ENCODE measurements at regions not wholly inside any gene's neighbourhood (a gene's known extent, or its start where the extent isn't known, plus 50 kb on each side); places are given as distances from the start of the nearest gene placed in this dataset.

DNA sequence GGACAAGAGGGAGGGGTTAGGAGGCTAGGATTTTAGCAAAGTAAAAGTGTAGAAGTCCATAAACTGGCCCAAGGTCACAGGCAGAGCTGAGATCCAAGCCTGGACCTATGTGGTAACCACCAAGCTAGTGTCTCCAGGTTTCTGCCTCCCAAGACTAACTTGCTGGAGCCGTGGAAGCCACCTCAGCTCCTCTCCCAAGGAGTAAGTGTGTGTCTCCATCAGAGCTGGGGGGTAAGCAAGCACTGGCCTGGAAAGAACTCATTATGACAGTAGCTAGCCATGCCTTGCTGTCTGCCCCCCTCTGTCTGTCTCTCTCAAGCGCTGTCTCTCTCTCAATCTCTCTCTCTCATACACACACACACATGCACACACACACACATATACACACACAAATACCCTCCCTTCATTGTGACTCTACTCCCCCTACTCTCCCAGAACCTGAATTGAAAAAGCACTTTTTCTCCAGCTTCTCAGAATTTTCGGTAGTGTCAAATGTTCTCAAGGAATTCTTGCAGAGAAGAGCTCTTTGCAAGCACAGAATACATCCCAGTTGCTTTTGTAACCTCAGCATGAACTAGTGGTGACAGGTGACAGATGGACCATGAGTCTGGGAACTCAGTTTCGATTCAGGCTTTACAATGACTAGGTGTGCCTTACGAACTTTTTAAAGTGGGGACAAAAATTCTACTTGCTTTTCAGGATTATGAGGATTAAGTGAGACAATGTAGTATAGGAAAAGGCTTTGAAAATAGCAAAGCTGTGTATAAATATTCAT is 238.0 kb upstream of the FGGY start:
- no peak for DNase-seq (ENCODE audit: low spot score)

DNA sequence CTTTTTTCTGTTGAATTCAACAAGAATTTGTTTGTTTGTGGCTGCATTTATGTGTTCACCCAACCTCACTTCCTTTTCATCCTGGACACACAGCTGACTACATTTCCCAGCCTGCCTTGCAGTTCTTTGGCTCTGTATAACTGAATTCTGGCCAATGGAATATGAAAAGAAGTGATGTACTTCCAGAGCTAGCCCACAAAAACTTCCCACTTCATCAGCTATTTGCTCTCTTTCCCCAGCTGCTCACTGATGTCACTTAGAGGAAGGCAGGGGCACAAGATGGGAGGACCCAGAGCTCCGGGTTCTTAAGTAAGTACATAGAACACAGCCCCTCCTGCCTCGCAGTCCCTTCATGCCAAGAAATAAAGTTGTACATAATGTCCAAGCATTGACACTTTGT is 235.0 kb upstream of the FGGY start:
- no peak for DNase-seq (ENCODE audit: low spot score)

DNA sequence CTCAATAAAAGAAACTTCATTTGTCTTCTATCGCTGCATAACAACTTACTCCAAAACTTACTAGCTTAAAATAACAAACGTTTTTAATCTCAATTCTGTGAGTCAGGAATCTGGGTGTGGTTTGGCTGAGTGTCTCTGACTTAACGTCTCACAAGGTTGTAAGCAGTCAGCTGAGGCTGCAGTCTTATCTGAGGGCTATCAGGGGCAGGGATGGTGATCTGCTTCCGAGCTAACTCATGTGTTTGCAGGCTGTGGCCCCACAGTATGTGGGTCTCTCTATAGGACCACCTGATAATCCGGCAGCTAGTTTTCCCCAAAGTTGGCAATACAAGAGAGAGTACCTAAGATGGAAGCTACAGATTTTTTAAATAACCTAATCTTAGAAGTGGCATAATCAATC is 234.2 kb upstream of the FGGY start:
- no peak for DNase-seq (ENCODE audit: low spot score)

DNA sequence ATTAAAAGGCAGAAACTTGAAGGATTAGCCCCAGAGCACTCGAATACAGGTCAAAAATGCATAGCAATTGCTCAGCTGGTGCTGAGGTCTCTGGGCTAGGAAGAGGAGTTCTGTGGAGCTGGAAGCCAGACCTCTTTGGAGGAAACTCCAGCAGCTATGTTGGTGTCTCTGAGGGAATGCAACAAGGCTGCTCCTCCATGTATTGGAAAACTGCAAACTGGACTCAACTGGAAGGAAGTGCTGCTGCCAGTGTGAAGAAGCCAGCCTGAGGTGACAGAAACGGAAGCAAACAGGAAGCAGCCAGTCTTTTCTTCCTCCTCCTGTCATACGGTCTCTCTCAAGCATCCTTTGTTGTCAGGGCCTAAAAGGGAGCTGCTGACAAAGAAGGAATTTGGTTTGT is 233.4 kb upstream of the FGGY start:
- DNase-seq (ENCODE audit: low spot score): no peak

DNA sequence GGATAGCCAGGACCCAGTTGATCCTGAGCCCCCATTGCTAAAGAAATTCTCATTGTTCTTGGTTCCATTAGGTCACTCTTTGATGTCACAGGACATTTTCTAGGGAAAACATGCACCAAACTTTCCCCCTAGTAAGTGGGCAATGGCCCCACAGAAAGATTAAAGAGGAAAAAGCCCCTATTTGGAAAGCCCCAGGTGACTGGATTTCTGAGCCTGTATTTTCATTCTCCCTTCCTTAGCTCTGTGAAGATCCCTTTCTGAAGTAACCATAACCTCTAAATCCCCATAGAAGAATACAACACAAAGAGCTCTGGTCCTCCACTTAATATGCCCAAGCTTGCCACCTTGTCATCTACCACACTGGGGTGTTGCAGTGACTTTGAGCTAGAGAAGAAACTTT is 232.3 kb upstream of the FGGY start:
- no peak for DNase-seq (ENCODE audit: low spot score)

DNA sequence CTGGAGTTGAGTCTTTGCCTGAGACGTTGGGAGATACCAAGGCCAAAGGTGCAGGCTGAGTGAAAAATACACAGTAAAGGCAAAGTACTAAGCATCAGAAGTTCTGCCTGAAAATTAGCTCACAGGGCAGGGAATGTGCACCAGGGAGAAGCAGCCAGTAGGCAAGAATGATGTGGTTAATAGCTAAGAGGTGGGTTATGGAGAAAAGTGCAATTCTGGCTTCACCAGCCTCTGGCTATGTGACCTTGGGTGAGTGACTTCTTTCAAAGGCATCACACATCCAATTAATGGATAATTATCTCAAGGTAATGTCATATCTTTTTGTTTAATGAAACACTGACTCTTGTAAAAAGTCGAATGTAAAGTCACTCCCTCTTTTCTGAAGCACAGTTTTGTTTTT is 230.7 kb upstream of the FGGY start:
- DNase-seq (ENCODE audit: low spot score): no peak

DNA sequence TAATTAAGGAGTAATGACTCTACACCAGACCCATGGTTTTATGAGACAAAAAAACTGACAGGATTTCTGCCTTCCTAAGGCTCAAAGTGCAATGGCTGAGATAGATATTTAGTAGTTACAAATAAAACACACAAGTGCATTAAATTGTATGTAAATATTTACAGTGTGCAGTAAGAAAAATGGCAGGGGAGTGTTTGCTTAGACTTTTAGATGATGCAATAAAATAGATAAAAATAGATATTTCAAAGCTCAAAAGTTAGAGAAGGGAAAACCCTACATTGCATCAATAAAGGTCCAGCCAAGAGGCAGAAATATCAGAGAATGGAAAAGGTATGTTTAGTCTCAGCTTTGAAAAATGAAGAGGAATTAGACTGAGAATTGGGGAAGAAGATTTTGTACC is 226.3 kb upstream of the FGGY start:
- DNase-seq (ENCODE audit: low spot score): no peak

DNA sequence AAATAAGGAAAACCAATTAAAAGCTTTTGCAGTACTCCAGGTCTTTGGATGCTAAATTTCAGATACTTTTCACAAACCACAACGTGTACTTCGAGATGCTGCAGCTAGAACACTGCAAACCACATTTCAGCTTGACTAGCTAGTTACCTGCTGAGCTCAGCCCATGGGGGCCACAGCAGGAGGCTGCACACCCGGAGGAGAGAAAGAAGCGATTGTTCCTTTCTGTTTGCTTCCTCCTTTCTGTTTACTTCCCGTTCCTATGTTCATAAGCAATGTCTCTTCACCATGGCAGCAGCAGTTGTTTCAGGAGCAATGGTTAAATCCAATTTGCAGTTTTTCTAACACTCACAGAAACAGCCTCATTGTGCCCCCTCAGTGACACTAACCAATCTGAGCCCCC is 225.6 kb upstream of the FGGY start:
- DNase-seq (ENCODE audit: low spot score): no peak

DNA sequence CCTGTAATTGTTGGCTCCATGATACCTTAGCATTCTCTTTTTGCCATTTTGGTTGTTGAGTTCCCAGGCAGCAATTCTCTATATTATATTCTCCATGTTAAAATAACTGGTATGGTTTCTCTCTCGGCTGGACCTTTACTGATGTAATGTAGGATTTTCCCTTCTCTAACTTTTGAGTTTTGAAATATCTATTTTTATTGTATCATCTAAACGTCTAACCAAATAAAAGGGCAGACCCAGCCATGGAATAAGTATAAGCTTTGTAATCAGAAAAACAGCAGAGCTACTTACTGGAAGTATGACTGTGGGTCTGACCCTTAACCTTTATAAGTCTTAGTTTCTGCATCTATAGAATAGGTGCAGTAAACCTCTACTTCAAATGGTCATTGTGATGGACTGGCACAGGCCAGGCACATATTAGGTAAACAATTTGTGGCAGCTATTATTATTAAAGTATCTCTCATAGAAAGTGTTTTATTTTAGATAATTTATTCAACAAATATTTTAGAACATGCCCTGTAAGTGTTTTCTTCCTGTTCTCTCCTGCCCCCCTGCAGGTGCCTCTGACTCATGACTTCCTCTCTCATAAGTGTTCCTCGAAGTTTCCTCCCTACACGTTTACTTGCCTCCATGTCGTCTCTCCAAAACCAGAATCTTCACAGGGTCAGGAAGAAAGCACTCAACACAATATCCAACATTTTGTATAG is 224.9 kb upstream of the FGGY start:
- no peak for DNase-seq (ENCODE audit: low spot score)

DNA sequence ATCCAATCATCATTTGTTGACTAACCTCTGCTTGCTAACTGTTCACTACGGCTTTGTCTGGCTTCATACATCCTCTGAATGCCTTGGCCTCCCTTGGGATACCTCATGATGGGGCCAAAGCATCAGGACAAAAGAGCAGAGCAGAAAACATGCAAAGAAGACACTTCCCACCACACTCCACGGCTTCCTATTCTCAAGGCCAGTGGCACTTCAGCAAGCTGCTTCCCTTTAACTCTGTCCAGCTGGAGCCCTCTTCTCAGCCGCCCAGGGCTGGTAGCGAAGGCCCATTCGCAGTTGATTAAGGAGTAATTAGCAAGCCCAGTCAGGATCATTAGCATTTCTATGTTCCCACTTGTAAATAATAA is 224.3 kb upstream of the FGGY start:
- no peak for DNase-seq (ENCODE audit: low spot score)

DNA sequence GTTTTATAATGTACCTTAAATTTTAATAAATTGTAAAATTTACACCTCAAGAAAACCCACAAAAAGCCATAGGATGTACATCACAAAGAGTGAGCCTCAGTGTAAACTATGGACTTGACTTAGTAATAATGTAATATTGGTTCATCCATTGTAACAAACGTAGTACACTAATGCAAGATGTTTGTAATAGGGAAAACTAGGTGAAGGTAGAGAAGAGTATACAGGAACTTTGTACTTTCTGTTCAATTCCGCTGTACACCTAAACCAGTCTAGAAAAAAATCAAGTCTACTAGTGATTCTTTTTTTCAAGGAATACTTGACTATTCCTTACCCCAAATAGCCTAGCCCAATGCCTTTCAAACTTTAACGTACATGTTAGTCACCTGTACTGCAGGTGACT is 222.3 kb upstream of the FGGY start:
- no peak for DNase-seq (ENCODE audit: low spot score)

DNA sequence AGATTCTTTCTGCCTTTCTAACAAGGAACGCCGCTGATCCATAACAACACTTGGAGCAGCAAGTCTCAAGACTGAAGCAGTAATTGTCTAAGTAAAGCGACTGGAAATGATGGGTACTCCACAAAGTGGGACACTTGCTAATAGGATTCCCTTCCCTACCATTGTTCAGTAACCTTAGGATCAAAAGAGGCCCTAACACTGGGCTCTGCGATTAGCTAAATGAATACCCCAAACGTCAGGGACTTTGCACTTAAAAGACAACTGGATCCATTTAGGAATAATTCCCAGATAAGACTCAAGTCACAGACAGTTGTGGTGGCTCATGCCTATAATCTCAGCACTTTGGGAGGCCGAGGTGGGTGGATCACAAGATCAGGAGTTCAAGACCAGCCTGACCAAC is 221.9 kb upstream of the FGGY start:
- DNase-seq (ENCODE audit: low spot score): no peak

DNA sequence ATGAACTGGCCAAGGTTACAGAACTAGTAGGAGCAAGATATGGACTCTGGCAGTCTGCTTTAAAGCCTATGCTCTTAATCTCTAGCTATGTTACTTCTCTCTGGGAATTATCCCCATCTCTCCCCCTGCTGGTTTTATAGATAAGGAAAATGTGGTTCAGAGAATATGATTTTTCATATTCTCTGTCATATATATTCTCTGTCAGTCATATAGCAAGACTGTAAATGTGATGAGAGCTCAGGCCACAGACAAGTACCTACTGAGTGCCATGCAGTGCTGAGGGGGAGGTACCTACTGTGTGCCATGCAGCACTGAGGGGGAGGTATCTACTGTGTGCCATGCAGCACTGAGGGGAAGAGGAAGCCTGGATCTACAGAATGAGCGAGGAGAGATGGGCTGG is 220.3 kb upstream of the FGGY start:
- no peak for DNase-seq (ENCODE audit: low spot score)

DNA sequence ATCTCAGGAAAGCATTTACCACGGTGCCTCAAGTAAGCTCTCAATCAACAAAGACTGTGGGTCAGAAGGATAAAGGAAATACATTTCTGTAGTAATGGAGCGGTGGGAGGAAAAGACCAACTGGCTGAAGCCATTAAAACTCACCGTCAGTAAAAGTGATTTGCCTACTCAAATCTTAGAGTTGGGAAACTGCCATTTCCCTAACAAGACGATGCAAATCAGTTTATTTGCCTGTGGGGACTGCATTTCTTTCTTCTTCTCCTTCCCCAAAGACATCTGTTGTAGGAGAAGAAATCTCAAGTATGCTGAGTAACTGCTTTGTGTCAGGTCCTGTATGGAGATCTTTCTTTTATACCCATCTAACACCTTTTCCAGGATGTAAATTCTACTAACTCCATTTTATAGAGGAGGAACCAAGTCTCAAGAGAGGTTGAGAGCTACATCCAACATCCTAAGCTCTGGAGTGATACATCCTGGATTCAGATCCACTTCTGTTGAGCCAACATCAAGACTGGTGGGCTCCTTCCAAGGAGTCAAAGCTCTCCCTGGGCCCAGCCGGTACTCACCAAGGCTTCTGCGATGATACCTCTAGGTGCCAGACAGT is 219.3 kb upstream of the FGGY start:
- no peak for DNase-seq (ENCODE audit: low spot score)

DNA sequence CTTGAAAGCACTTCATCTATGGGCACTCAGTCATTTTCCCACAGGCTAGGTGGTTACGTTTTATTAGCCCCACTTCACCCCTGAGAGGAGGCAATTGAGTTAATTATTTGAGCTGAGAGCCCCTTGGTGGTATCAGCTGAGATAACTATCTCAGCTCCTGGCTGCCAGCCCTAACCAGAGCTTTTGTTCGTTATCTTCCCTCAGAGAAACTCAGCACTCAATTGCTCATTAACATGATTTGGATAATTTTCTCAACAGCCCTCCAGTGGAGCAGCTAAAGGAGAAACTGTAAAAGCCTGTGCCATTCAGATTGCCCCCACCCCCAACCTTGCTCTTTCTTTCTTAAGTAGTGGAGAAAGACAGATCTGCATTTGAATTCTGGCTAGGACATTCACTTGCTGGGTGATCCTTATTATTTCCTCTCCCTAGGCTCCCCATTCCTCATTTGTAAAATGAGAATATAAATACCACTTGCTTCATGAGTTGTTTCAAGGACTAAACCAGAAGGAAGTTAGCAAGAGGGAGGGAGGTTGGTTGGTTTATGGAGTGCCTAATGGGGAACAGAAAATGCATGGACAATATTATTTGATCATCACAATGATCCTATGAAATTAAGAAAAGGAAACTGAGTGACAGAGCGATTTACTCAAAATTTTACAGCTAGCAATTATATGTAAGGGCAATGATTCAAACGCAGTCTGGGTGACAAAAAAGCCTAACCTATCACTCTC is 218.7 kb upstream of the FGGY start:
- DNase-seq (ENCODE audit: low spot score): peak; percentile 72

DNA sequence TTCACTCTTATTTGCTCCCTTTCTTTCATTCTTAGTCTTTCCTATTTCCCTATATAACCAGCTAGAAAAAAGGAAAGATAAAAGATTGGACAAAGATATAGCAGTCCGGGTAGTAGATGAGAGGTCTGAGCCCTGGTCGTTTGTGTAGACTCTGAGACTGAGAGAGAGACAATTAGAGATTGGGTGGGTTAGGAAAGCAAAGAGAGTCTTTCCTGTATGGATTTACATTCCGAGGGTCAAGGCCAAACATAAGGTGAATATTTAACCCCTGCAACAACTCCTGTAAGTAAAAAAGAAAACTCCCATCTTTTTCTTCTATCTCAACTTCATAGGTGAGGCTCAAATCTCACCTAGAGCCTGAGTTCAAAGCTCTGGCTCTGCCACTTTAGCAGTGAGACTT is 218.0 kb upstream of the FGGY start:
- DNase-seq (ENCODE audit: low spot score): no peak

DNA sequence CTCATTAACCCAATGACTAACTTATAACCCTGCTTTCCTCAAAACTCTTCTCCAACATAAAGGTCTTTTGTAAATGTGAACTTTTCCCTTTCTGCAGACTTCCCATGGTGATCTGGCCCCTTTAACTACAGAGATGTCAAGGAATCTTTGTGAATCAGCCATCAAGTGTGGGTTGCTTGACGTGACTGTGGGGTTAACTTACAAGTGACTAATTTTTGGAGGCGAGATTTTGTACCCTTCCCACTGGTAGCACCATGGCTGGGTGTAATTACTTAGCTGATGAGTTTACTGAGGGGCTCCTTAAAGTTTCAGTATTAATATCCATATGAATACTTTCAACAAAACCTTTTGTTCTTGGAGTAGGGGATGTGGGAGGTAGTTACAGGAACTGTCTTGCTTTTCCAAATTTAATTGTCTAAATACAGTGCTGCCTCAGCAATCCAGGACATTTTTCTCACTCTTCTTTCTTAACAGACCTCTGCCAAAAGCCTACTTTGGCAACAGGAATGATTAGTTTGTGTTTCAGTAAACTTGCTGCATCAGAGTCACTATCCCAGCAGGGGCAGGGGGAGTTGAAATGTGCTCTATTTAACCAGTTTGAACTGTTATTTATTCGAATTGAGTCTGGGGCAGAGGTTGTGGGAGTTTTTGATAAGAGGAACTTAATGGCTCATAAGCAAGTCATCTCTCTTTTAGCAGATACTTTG is 217.3 kb upstream of the FGGY start:
- no peak for DNase-seq (ENCODE audit: low spot score)

DNA sequence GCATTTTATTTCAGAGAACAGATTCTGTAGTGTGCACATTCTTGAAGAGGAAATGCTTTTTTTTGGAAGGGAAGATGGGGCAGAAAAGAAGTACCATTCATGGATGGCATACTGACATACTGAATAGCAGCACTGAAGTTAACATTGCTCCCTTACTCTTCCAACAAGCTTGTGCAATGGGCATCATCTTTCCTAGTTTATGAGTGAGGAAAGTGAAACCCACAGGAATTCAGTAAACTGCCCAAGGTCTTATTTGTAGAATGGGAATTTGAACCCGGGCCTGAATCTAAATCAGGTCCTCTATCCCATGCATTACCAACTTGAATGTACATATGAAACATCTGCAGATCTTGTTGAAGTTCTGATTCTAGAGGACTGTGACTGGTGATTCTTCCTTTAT is 215.7 kb upstream of the FGGY start:
- DNase-seq (ENCODE audit: low spot score): no peak

DNA sequence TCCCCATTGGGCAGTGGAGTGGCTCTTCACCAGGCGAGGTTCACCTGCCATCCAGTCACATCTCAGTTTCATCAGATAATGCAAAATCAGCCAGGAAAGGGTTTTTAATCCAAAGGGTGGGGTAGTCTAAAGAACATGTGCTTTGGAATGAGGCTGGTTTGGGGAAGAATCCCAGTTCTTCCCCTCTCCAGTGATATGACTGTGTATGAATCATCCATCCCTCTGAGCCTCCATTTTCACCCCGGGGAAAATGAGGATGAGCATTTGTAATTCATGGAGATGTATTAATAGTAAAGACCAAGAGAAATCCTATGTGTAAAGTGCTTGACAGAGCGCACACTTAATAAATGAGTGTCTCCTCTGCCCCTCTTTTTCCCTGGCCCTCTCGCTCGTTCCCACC is 215.1 kb upstream of the FGGY start:
- DNase-seq (ENCODE audit: low spot score): no peak

DNA sequence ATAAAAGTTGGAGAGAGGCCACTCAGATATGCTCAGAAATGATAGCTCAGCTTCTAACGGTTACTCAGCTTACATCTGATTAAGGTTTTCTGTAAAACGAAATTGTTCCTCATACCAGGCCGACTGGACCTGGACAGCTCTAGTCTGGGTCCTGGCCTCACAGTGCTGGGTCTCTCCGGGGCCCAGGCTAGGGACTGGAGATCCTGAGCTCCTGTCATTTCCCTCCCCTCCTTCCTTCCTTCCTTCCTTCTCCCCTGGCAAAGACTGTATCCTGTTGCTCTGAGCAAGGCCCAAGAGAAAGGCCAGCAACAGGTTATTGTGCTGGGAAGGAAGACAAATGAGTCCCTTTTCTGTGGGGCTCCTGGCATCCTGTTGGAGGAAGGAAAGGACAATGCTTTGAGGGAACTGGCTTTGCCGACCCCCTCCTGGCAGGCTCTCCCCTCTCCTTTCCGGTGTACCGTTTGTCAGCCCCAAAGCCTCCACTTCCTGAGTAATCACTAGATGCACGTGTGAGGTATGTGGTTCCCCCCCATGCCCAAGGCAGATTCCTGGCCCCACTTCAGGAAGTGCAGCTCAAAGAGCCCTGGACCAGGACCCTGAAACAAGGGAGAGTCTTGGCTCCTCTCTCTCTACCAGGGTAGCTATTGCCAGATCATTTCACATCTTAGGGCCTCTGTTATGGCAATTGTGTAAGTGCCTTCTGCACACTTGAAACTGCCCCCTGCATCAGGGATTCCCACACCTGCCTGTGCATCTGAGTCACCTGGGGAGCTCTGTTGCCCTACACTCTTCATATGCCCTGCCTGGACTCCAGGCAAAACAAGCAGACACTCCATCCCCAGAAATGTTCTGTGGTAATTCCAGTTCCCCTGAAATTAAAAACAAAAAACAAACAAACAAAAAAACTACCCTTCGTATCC is 212.7 kb upstream of the FGGY start:
- DNase-seq (ENCODE audit: low spot score): peak; percentile 39

DNA sequence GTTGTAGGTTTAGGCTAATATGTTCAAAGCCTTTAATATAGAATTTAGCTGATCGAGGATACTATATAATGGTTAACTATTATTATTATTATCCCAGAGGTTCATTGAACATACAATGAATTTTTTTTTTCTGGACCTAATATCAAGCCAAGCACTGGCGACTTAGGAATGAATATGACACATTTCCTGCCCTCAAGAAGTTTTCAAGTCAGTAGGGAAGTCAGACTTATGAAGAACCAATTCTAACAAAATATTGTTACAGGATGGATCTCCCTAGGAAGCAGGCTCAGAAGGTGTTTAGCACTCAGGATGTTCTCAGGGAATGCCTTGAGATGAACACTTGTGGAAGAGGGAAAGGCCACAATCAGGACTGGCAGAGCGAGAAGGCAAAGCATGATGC is 211.8 kb upstream of the FGGY start:
- DNase-seq (ENCODE audit: low spot score): no peak
